Peyer's patch (tissue), 4 donors: ENCODE measurements at regions not wholly inside any gene's neighbourhood (a gene's known extent, or its start where the extent isn't known, plus 50 kb on each side); places are given as distances from the start of the nearest gene placed in this dataset.

Experiments
- CTCF ChIP-seq, 6 experiments: fragments of 450-650 bp in 4 of 6; fragments of 200-600 bp in 2 of 6; sonication (generic) in 1 of 6; IDR thresholded peaks; one replicate each; pipeline ENCODE4 v1.5.1; 2017 to 2019; ENCODE audit warnings: antibody characterized with exemption in 6 of 6, mild to moderate bottlenecking in 3 of 6, moderate library complexity in 1 of 6
- POLR2A ChIP-seq, 2 donors: fragments of 450-650 bp; IDR thresholded peaks; one replicate each; pipeline ENCODE4 v1.5.1; 2017; ENCODE audit warnings: antibody characterized with exemption in 2 of 2, mild to moderate bottlenecking in 2 of 2, moderate library complexity in 2 of 2

DNA sequence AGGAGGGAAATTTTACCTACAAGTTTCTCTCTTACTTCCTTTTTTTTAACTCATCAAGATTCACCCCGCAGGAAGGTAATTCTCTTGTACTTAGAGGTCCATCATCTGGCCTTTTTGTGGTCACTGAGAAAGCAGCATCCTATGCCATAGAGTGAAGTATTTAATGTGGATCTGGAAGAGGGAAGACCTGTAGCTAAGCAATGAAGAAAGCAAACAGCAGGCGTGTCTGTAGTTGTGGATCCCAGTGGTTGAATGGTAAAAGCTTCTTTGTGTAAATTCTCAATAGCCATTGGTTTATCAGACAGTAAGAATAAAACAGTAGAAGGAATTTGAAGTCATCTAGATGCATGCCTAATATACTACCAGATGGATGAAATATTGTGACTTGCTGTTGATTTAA lies 196.4 kb downstream of the ANKRD7 start:
- TF ChIP-seq POLR2A (IDR thresholded peaks at IDR 0.05) (no peak), CTCF (IDR thresholded peaks at IDR 0.05) (no peak)
